SK-N-SH (cell line): ENCODE measurements at regions not wholly inside any gene's neighbourhood (a gene's known extent, or its start where the extent isn't known, plus 50 kb on each side); places are given as distances from the start of the nearest gene placed in this dataset.

Experiments used
- CTCF ChIP-seq: fragments of 200-600 bp; sonication (generic); IDR thresholded peaks from 2 replicates; pipeline ENCODE4 v1.6.1; 2017; ENCODE audit warnings: antibody characterized with exemption, mild to moderate bottlenecking, moderate library complexity
- EP300 ChIP-seq, 2 experiments: IDR thresholded peaks; 2 replicates each; pipeline versions ENCODE4 v1.4.0 to v1.6.1; 2012; ENCODE audit warnings: borderline replicate concordance in 1 of 2, low read depth in 1 of 2, low read length in 1 of 2
- EZH2phosphoT487 ChIP-seq: fragments of 200-600 bp; sonication (generic); IDR thresholded peaks from 2 replicates; pipeline ENCODE4 v1.6.1; 2017; ENCODE audit warnings: low read depth, mixed run types, mild to moderate bottlenecking, antibody characterized with exemption, moderate library complexity, borderline replicate concordance
- FOXJ3 ChIP-seq: sonication (generic); formaldehyde crosslinking; IDR thresholded peaks from 2 replicates; pipeline ENCODE4 v1.5.1; 2020; ENCODE audit warnings: mild to moderate bottlenecking, missing genetic modification reagents
- MEF2A ChIP-seq: IDR thresholded peaks from 2 replicates; pipeline ENCODE4 v1.4.0; 2012; ENCODE audit warnings: low read depth, borderline replicate concordance
- POLR2AphosphoS5 ChIP-seq: IDR thresholded peaks from 2 replicates; pipeline ENCODE4 v1.6.1; 2012; ENCODE audit warnings: low read depth, low read length
- TAF1 ChIP-seq: IDR thresholded peaks from 2 replicates; pipeline ENCODE4 v1.6.1; 2012; ENCODE audit warnings: low read depth, mild to moderate bottlenecking, low read length, moderate library complexity, borderline replicate concordance

GRCh38 chrX:69424161-69424560 lies 80.0 kb upstream of the NALF2 start:
- TF ChIP-seq FOXJ3 (CRISPR knock-in tag) (no peak), CTCF (peak; percentile 65), TAF1 (no peak), MEF2A (no peak), EZH2phosphoT487 (no peak), EP300 (IDR thresholded peaks at IDR 0.05; ENCODE audit: borderline replicate concordance in 1 of 2, low read depth in 1 of 2, low read length in 1 of 2) (no peak), POLR2AphosphoS5 (no peak)
